Esophagus squamous epithelium (tissue), 4 donors: ENCODE measurements at regions not wholly inside any gene's neighbourhood (a gene's known extent, or its start where the extent isn't known, plus 50 kb on each side); places are given as distances from the start of the nearest gene placed in this dataset.

Experiments used
- POLR2A ChIP-seq, 4 donors: fragments of 450-650 bp; IDR thresholded peaks; one replicate each; pipeline ENCODE4 v1.6.1; 2017; ENCODE audit warnings: antibody characterized with exemption in 4 of 4, mild to moderate bottlenecking in 4 of 4, moderate library complexity in 3 of 4
- TF ChIP-seq, protein P1 (sequence below), 6 experiments: fragments of 450-650 bp in 4 of 6; fragments of 200-600 bp in 2 of 6; sonication (generic) in 2 of 6; IDR thresholded peaks; one replicate each; pipeline ENCODE4 v1.5.1; 2016 to 2019; ENCODE audit warnings: antibody characterized with exemption in 6 of 6, mild to moderate bottlenecking in 4 of 6, moderate library complexity in 4 of 6

- TF ChIP-seq, protein P1, sequence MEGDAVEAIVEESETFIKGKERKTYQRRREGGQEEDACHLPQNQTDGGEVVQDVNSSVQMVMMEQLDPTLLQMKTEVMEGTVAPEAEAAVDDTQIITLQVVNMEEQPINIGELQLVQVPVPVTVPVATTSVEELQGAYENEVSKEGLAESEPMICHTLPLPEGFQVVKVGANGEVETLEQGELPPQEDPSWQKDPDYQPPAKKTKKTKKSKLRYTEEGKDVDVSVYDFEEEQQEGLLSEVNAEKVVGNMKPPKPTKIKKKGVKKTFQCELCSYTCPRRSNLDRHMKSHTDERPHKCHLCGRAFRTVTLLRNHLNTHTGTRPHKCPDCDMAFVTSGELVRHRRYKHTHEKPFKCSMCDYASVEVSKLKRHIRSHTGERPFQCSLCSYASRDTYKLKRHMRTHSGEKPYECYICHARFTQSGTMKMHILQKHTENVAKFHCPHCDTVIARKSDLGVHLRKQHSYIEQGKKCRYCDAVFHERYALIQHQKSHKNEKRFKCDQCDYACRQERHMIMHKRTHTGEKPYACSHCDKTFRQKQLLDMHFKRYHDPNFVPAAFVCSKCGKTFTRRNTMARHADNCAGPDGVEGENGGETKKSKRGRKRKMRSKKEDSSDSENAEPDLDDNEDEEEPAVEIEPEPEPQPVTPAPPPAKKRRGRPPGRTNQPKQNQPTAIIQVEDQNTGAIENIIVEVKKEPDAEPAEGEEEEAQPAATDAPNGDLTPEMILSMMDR (IDR thresholded peaks at IDR 0.05), result no peak
- TF ChIP-seq POLR2A (IDR thresholded peaks at IDR 0.05), result no peak
Measured at GRCh38 chr14:96637521-96637920, 135.3 kb downstream of the PAPOLA start.
